HUES64 (cell line): ENCODE measurements at regions not wholly inside any gene's neighbourhood (a gene's known extent, or its start where the extent isn't known, plus 50 kb on each side); places are given as distances from the start of the nearest gene placed in this dataset.

ENCODE experiments used
- H3K27ac ChIP-seq: 2 replicates; pipeline ENCODE4 v1.7.0; 2013; ENCODE audit warnings: low read depth, low read length, inconsistent platforms
- H3K27me3 ChIP-seq: 2 replicates; pipeline ENCODE4 v1.6.1; 2013; ENCODE audit warnings: mild to moderate bottlenecking, low read length; ENCODE audit not compliant: insufficient read depth
- H3K36me3 ChIP-seq: 2 replicates; pipeline ENCODE4 v1.6.1; 2013; ENCODE audit warnings: mild to moderate bottlenecking, low read length; ENCODE audit not compliant: insufficient read depth
- H3K4me1 ChIP-seq: 2 replicates; pipeline ENCODE4 v1.6.1; 2013; ENCODE audit warnings: mild to moderate bottlenecking, low read length, moderate library complexity; ENCODE audit not compliant: insufficient read depth
- H3K4me3 ChIP-seq: 2 replicates; pipeline ENCODE4 v1.5.1; 2013; ENCODE audit warnings: mild to moderate bottlenecking, low read length, moderate library complexity
- H3K9ac ChIP-seq: 2 replicates; pipeline ENCODE4 v1.6.1; 2013; ENCODE audit warnings: mild to moderate bottlenecking, low read depth, low read length
- H3K9me3 ChIP-seq: 2 replicates; pipeline ENCODE4 v1.6.1; 2013; ENCODE audit warnings: low read depth, low read length; ENCODE audit not compliant: insufficient read depth
- WGBS: fragments of 150-250, 120-280 bp; methylation state at CpG from one replicate; pipeline ENCODE4 v1.1.7; 2013; ENCODE audit warnings: missing lambda C conversion rate; 5-methylcytosine and 5-hydroxymethylcytosine counted together

DNA sequence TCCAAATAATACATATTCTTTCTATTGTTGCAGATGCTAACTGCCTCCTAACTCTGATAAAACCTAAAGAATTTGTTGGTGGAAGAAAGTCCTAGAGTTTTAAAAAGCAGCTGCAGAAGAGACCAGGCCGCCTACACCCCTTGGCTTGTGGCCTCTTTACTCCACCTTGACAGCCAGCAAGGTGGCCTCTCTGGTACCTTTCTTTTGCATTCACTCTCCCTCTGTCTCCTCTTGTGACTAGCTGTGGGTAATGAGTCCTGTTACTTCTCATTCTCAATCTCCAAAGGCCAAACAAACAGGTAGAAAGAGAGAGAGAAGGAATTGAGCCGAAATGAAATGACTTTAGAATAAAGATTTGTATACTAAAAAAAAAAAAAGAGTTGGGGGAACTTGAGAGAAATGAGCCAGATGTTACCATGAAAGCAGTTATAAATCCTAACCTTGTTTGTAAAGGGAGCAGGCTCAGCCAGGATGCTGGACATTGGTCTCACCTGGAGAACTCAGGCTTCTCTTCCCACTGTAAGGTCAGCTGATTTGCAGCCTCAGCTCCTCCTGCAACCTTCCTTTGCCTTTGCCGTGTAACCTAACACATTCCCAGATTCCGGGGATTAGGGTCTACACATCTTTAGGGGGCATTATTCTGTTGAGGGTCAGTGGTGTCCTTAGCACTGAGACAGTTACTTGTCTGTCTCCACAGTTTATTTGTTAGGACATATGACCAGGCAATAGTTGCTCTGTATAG is 164.1 kb upstream of the IRF2BP2 start:
- Histone ChIP-seq H3K36me3 (no peaks in the 10 kb centered on the region), H3K27ac (no peak overlapping the region), H3K9ac (no peak overlapping the region), H3K27me3 (no peaks in the 10 kb centered on the region), H3K9me3 (0 out of 2 replicates have a peak, but pooled peaks cover 7% of the 10 kb centered on the region), H3K4me3 (no peak overlapping the region), H3K4me1 (peaks cover 25% of the 10 kb centered on the region)
- WGBS, result 96% methylated on average over 4 of the region's 4 CpGs

GRCh38 chr1:234772345-234773147 is 162.6 kb upstream of the IRF2BP2 start:
- 54% methylated on average over 22 of the region's 22 CpGs for WGBS
- peak overlapping the region; percentile 33 for H3K27ac ChIP-seq
- H3K36me3 ChIP-seq, result no peaks in the 10 kb centered on the region
- 0 out of 2 replicates have a peak, but pooled peaks cover 7% of the 10 kb centered on the region for H3K9me3 ChIP-seq
- H3K9ac ChIP-seq, result peak overlapping the region; percentile 49; the same call in 1 of the 2 replicates
- H3K4me1 ChIP-seq, result peaks cover 25% of the 10 kb centered on the region
- no peaks in the 10 kb centered on the region for H3K27me3 ChIP-seq
- H3K4me3 ChIP-seq, result no peak overlapping the region

GRCh38 chr1:234771642-234772344 is 161.8 kb upstream of the IRF2BP2 start:
- Histone ChIP-seq H3K27ac (peak overlapping the region; percentile 33), H3K4me3 (no peak overlapping the region), H3K4me1 (peaks cover 25% of the 10 kb centered on the region)

DNA sequence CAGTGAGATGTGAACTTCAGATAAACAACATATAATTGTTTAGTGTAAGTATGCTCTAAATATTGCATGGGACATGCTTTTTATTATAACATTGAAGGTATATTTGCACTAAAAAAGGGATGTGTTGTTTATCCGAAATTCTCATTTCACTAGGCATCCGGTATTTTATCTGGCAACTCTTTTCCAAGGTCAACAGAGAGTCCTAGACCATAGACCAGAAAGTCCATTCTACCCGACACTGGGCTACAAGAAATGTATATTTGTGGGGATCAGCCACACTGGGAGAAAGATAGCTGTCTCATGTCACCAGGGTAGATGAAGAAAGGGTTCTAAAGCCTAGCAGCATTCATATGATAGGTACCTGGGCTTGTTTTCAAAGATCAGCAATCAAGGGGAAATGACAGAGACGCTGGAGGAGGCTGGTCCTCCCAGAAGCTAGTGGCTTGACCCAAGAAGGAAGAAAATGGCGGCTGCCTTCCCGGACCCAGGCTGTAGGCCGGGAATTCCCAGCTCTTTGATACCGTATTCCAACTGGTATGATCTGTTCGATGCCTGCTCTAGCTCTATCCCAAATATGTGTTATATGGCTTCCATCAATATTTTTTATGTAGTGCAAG is 161.1 kb upstream of the IRF2BP2 start:
- 0 out of 2 replicates have a peak, but pooled peaks cover 5% of the 10 kb centered on the region for H3K9me3 ChIP-seq
- H3K27me3 ChIP-seq, result no peaks in the 10 kb centered on the region
- 95% methylated on average over 9 of the region's 9 CpGs for WGBS
- no peak overlapping the region for H3K4me3 ChIP-seq
- H3K4me1 ChIP-seq, result peaks cover 25% of the 10 kb centered on the region
- no peak overlapping the region for H3K9ac ChIP-seq
- H3K36me3 ChIP-seq, result no peaks in the 10 kb centered on the region
- H3K27ac ChIP-seq, result no peak overlapping the region

More at GRCh38 chr1:234771642-234772344, 161.8 kb upstream of the IRF2BP2 start:
- Histone ChIP-seq H3K27me3 (no peaks in the 10 kb centered on the region), H3K9me3 (0 out of 2 replicates have a peak, but pooled peaks cover 7% of the 10 kb centered on the region), H3K9ac (peak overlapping the region; percentile 49; the same call in 1 of the 2 replicates), H3K36me3 (no peaks in the 10 kb centered on the region)
- WGBS, result 62% methylated on average over 8 of the region's 10 CpGs

DNA sequence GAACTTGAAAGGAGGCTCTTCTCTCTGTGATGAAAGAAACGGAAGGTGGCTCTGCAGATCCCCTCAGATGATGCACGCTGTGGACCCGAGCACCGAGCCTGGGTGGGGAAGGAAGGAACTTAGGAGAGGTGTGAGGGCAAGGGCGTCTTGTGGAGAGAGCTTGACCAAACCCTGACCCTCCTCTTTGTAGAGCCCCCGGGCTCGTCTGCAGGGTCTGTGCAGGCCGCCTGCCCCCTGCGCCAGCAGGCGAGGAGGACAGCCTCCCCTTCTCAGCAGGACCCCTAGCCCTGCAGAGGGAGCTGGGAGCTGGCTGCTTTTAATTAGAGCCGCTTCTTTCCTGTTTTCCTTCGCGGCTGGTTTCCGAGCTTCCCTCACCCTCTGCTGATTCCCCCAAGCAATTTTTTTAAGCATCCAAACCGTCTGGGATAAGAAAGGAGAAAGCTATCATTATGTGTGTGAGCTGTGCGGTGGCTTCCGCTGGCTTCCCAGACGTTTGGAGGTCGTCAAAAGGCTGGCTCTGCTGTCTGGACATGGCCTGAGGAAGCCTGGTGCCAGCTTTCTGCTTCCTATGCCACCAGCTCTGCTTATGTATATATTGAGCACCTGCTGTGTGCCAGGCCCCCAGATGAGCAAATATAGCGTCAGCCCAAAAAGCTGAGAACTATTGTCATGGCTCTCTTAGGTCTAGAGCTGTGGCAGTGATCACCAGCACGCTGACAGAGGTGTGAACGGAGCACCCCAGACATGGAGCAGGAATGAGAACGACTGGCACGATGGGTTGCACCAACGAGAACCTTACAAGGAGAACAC is 160.2 kb upstream of the IRF2BP2 start:
- Histone ChIP-seq H3K9me3 (0 out of 2 replicates have a peak, but pooled peaks cover 2% of the 10 kb centered on the region), H3K4me1 (peaks cover 25% of the 10 kb centered on the region), H3K4me3 (no peak overlapping the region), H3K27ac (no peak overlapping the region), H3K27me3 (no peaks in the 10 kb centered on the region), H3K36me3 (no peaks in the 10 kb centered on the region), H3K9ac (no peak overlapping the region)
- WGBS, result 53% methylated on average over 25 of the region's 25 CpGs

DNA sequence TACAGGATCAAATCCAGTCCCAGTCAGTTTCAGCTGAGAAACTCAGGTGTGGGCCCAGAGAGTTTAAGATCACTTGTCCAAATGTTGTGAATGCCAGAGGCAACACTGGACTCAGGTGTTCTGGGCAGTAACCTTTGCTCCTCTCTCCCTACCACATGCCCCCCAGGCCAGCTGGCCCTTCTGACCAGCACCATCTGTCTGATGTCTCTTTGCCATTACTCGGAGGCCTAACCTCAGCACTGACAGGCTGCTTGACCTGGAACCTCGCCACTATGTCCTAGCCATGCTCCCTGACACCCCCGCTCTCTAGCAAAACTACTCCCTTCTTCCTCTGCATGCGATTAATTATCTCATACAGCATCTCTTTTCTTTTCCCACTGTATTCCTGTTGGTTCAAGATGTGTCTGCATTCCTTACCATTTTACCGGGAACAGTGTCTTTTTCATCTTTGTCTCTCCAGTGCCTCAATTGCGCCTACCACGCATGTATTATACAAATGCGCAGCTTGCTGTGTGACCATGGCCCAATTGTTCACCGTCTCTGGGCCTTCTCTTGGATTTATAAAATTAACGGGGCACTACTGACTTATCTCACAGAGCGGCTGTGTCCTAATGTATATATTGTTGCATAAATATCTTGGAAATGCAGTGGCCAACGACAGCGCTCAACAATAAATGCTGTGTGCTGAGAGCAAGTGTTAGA is 159.5 kb upstream of the IRF2BP2 start:
- Histone ChIP-seq H3K4me1 (peaks cover 25% of the 10 kb centered on the region), H3K9me3 (0 out of 2 replicates have a peak, but pooled peaks cover 2% of the 10 kb centered on the region), H3K27ac (no peak overlapping the region), H3K9ac (no peak overlapping the region), H3K27me3 (no peaks in the 10 kb centered on the region), H3K4me3 (no peak overlapping the region), H3K36me3 (no peaks in the 10 kb centered on the region)
- 92% methylated on average over 13 of the region's 13 CpGs for WGBS

- Histone ChIP-seq H3K27ac (no peak overlapping the region), H3K4me1 (peaks cover 25% of the 10 kb centered on the region), H3K27me3 (no peaks in the 10 kb centered on the region), H3K9me3 (no peaks in the 10 kb centered on the region), H3K4me3 (no peak overlapping the region), H3K9ac (no peak overlapping the region), H3K36me3 (no peaks in the 10 kb centered on the region)
- WGBS, result 92% methylated on average over 16 of the region's 16 CpGs
Observed at GRCh38 chr1:234768569-234769283, 158.7 kb upstream of the IRF2BP2 start.

- Histone ChIP-seq H3K27ac (no peak overlapping the region), H3K36me3 (no peaks in the 10 kb centered on the region), H3K9me3 (no peaks in the 10 kb centered on the region), H3K9ac (no peak overlapping the region), H3K4me3 (no peak overlapping the region), H3K4me1 (peaks cover 25% of the 10 kb centered on the region), H3K27me3 (no peaks in the 10 kb centered on the region)
- WGBS, result 86% methylated on average over 5 of the region's 5 CpGs
Observed at GRCh38 chr1:234768171-234768568, 158.2 kb upstream of the IRF2BP2 start.

DNA sequence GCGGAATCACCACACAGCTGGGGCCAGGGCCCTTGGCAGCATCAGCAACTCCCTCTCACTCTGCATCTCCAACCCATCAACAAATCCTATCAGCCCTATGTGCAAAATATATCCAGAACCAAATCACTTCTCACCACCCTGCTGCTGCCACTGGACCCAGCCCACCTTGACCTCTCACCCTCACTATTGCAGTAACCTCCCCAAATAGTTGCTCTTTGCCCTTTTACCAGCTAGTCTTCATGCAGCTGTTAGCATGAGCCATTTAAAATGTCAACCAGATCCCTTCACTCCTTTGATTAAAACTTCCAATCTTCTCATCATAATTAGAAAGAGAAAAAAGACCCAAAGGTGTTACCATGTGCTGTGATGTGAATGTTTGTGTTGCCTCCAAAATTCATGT is 155.7 kb upstream of the IRF2BP2 start:
- Histone ChIP-seq H3K27ac (no peak overlapping the region), H3K9me3 (no peaks in the 10 kb centered on the region), H3K9ac (no peak overlapping the region), H3K36me3 (no peaks in the 10 kb centered on the region), H3K4me1 (peaks cover 10% of the 10 kb centered on the region; the same call in 1 of the 2 replicates), H3K4me3 (no peak overlapping the region), H3K27me3 (no peaks in the 10 kb centered on the region)
- WGBS, result 93% methylated on average over 1 of the region's 1 CpG
